GM19324 (cell line): ENCODE measurements at regions not wholly inside any gene's neighbourhood (a gene's known extent, or its start where the extent isn't known, plus 50 kb on each side); places are given as distances from the start of the nearest gene placed in this dataset.

ENCODE experiments used
- ATAC-seq: cut with Tn5 transposase; IDR thresholded peaks from one replicate; pipeline ENCODE4 v1.9.1; 2021; ENCODE audit warnings: mild to moderate bottlenecking, moderate library complexity; ENCODE audit not compliant: unreplicated experiment, low FRiP score

DNA sequence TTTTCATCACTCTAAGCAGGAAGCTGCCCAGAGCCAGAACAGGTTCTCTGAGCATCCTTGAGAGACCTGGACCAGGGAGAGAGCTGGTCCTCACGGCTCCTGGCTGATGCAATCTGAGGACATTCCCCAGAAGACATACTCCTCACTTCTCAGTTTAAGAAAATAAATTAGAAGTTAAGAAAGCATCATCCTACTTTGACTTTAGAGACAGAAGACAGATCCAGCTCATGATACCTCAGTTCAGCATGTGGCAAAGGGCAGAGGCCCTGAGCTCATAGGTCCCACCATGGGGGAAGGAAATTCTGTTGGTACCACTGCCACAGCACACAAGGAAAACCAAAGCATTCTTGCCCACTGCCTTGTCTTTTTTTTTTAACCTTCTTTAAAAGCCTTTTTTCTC, 378.1 kb upstream of the JARID2 start:
- ATAC-seq: no peak

- no peak for ATAC-seq
These were observed 374.6 kb upstream of the JARID2 start for GRCh38 chr6:14871221-14871620.

GRCh38 chr6:14873101-14873500, 372.8 kb upstream of the JARID2 start:
- ATAC-seq: no peak

- ATAC-seq: no peak
These were observed 372.0 kb upstream of the JARID2 start for GRCh38 chr6:14873781-14874441.

- no peak for ATAC-seq
These were observed 370.8 kb upstream of the JARID2 start for GRCh38 chr6:14874975-14875480.

DNA sequence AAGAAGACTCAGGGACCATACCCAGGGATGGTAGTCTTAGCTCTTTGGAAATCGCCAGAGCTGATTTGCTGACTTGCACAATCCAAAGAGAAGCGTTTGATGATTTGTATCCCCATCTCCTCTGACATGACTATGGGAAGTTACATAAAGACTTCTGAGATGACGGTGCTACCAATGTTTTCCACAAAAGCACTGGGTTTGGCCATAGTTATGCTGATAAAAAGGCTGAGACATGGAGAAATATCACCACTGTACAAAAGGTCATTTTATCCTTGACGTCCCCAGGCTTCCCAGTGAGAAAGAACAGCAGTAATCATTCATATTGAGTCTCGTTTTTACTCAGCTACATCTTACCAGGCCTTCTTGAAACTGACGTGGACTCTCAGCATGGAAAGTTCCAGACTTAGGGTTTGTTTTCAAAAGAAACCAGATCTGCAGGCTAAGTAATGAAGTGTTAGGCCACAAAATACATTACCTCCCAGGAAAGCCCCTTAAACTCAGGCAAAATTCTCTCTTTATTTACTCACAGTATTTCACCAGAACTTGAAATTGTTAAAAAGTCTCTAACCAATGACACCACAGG, 370.3 kb upstream of the JARID2 start:
- no peak for ATAC-seq

GRCh38 chr6:14876778-14877613, 368.9 kb upstream of the JARID2 start:
- peak; percentile 46 for ATAC-seq

DNA sequence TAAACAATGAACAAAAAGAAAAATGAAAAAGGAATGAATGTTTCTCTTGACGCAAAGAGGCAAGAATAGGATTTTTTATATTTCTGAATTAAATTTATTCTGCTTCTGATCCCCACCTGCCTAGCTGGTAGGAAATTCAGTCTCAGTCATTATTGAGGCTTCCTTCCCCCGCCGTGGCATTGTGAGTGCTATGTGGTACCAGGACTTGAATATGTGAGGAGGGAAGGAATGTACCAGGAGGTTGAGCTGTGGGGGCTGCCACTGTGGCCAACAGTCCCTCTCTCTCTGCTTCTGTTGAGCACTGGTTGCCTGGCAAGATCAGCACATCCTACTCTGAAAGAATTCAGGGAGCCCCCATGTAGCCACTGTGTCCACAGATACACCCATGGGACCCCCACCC, 368.1 kb upstream of the JARID2 start:
- no peak for ATAC-seq

DNA sequence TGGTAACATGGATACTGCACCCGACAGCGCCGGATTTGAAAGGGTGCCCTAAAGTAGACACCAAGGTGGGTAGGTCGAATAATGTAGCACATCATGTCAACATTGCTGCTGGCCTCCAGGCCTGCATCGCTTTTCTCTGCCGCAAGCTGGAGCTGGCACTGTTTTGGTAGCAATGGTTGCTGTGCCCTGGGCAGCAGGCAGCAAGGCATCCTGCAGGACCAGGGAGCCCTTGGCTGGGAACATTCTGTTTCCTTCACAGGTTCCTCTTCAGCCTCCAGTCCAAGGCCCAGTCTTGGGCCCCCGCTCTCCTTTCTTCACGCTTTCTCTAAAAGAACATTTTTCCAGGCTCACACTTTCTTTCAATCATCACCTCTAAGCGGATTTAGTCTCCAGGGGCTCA, 365.8 kb upstream of the JARID2 start:
- no peak for ATAC-seq

- ATAC-seq: no peak
These were observed 365.2 kb upstream of the JARID2 start for GRCh38 chr6:14880677-14881076.

- no peak for ATAC-seq
These were observed 364.5 kb upstream of the JARID2 start for GRCh38 chr6:14881398-14881797.

- ATAC-seq: no peak
These were observed 363.4 kb upstream of the JARID2 start for GRCh38 chr6:14882394-14883026.

GRCh38 chr6:14883921-14884320, 361.9 kb upstream of the JARID2 start:
- ATAC-seq: no peak

DNA sequence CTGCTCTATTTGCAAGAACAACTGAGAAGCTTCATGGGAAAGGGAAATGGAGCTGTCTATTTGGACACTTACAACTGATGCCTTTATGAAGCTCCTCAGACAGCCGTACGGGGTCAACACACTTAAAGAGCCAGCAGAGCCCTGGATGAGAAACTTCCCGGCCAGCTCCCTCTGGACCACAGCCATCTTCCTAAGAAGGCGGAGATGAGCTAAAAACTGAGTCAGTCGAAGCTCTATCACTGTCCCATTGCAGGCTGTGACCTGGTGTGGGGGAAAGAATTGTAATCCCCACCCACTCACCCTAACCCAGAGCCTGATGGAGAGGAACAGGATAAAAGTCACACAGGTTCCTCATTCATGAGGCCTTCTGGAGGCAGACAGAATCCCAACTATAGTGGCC, 360.4 kb upstream of the JARID2 start:
- no peak for ATAC-seq

DNA sequence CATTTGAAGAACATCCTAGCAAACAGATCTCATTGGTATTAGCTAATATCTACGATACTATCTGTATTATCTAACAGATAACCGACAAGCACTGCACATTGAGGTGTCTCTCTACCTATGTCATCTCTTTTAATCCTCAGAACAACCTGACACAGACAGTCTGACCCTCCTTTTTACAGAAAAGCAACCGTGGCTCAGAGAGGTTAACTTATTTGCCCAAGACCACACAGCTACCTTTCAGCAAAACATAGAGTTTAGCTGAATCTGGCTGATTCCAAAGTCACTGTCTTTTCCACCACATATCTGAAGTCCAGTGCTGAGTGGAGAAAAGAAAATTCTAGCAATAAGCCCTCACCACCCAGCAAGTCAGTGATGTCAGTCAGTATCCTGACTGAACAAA, 358.7 kb upstream of the JARID2 start:
- no peak for ATAC-seq

- no peak for ATAC-seq
These were observed 357.8 kb upstream of the JARID2 start for GRCh38 chr6:14887986-14888574.

DNA sequence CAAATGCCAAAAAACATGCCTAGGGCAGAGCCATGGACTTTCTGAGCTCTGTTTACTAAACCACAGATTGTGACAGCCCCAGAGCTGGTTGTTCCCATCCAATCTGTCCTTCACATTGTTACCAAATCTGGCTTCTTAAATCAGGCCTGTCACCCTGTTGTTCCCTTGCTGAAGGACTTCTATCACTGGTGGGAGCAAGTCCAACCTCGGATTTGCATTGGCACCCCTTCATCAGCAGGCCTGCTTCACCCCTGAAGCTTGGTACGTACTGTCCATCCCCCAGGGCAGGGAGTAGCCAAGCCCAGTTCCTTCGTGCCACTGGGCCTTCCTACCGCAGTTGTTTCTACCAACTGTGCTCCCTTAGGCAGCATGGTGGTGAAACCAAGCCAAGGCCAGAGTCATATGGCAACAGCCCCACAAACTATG, 357.3 kb upstream of the JARID2 start:
- ATAC-seq: no peak

DNA sequence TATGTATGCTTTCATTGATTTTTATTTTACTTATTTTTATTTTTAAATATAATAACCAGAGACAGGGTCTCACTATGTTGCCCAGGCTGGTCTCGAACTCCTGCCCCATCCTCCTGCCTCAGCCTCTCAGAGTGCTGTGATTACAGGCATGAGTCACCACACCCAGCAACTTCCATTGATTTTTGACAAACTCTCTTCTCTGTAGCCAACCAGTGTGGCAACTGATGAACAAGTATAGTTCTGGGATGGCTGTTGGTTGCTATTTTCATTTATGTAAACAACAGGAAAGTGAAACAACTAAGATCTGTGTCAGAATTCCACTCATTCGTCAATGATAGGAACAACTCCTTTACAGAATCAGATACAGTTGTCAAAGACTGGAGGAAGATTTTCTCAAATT, 356.7 kb upstream of the JARID2 start:
- ATAC-seq: no peak

DNA sequence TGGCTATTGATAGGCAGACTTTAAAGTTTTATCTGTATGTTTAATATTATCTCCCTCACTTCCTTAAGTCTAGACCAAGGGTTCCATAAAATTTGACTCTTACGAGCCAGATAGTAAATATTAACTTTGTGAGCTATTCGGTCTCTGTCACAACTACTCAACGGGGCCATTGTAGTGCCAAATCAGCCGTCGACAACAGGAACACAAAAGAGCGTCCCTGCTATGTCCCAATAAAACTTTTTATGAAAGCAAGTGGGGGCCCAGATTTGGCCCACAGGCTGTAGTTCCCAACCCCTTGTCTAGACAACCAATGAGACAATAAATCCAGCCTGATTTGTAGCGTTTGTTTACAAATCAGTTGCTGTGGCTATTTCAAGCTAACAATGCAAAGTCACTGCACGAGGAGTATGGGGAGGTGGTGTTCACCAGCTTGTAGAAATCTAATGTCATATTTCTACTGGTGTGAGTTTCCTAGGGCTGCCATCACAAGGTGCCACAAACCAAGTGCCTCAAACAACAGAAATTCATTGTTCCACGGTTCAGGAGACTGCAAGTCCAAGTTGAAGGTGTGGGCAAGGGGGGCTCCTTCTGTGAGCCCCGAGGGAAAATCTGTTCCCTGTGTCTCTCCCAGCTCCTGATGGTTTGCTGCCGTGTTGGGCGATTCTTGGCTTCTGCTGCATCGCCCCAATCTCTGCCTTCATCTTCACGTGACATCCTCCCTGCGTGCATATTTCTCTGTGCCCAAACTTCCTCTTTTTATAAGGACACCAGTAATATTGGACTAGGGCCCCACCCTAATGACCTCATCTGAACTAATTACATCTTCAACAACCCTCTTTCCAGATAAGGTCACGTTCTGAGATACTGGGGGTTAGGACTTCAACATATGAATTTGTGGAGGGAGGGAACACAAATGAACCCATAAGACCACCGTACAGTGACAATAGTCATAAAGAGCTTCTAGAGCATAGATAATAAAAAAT, 356.0 kb upstream of the JARID2 start:
- ATAC-seq: no peak
